Nucleus accumbens (tissue), 56 donors: ENCODE measurements at regions not wholly inside any gene's neighbourhood (a gene's known extent, or its start where the extent isn't known, plus 50 kb on each side); places are given as distances from the start of the nearest gene placed in this dataset.
"Not testable (repeated sequence)": the region's sequence is repeated elsewhere in the genome, so short reads cannot be mapped to it uniquely, and the experiment has no call there.

Experiments used
- DNase-seq, 56 donors: peaks; one replicate each; lab custom pipeline; 2025; lab: John Stamatoyannopoulos, UW

- DNase-seq: not testable (repeated sequence)
Measured at GRCh38 chr9:90192465-90192864, 450.2 kb downstream of the DIRAS2 start.

- no peak for DNase-seq
Measured at GRCh38 chr9:90198956-90199355, 443.7 kb downstream of the DIRAS2 start.

GRCh38 chr9:90201766-90202165 is 440.9 kb downstream of the DIRAS2 start:
- DNase-seq: no peak

GRCh38 chr9:90204128-90204831 is 438.3 kb downstream of the DIRAS2 start:
- no peak for DNase-seq

- DNase-seq: peak in 5 of 56 donors; percentile 3 to 35 (median 6)
Measured at GRCh38 chr9:90213045-90213444, 429.6 kb downstream of the DIRAS2 start.

- DNase-seq: peak in 1 of 56 donors; percentile 7
Measured at GRCh38 chr9:90219548-90220118, 423.0 kb downstream of the DIRAS2 start.

- DNase-seq: not testable (repeated sequence)
Measured at GRCh38 chr9:90221899-90222298, 420.7 kb downstream of the DIRAS2 start.

GRCh38 chr9:90226839-90227338 is 415.7 kb downstream of the DIRAS2 start:
- peak in 36 of 56 donors; percentile 2 to 79 (median 13) for DNase-seq

GRCh38 chr9:90233081-90233480 is 409.5 kb downstream of the DIRAS2 start:
- not testable (repeated sequence) for DNase-seq

- no peak for DNase-seq
Measured at GRCh38 chr9:90240541-90240940, 402.1 kb downstream of the DIRAS2 start.

GRCh38 chr9:90245661-90246060 is 397.0 kb downstream of the DIRAS2 start:
- no peak for DNase-seq

GRCh38 chr9:90249094-90249493 is 393.5 kb downstream of the DIRAS2 start:
- no peak for DNase-seq

GRCh38 chr9:90251316-90251715 is 391.3 kb downstream of the DIRAS2 start:
- no peak for DNase-seq

- DNase-seq: peak in 7 of 56 donors; percentile 3 to 31 (median 13)
Measured at GRCh38 chr9:90256345-90256744, 386.3 kb downstream of the DIRAS2 start.

- no peak for DNase-seq
Measured at GRCh38 chr9:90259311-90260246, 383.0 kb downstream of the DIRAS2 start.

- no peak for DNase-seq
Measured at GRCh38 chr9:90261698-90262097, 380.9 kb downstream of the DIRAS2 start.

GRCh38 chr9:90268613-90269012 is 374.0 kb downstream of the DIRAS2 start:
- DNase-seq: no peak

- no peak for DNase-seq
Measured at GRCh38 chr9:90271707-90272106, 370.9 kb downstream of the DIRAS2 start.

- DNase-seq: no peak
Measured at GRCh38 chr9:90274725-90275124, 367.9 kb downstream of the DIRAS2 start.

- peak in 1 of 56 donors; percentile 9 for DNase-seq
Measured at GRCh38 chr9:90285946-90286345, 356.7 kb downstream of the DIRAS2 start.
